Vagina (tissue), 2 donors: ENCODE measurements at regions not wholly inside any gene's neighbourhood (a gene's known extent, or its start where the extent isn't known, plus 50 kb on each side); places are given as distances from the start of the nearest gene placed in this dataset.

ENCODE experiments used
- DNase-seq, 2 donors: peaks; one replicate each; pipeline ENCODE4 v3.0.0-alpha.2; 2017; ENCODE audit errors: extremely low spot score in 2 of 2
- H3K27ac ChIP-seq: fragments of 200-600 bp; sonication (generic); one replicate; pipeline ENCODE4 v1.5.1; 2019
- H3K27me3 ChIP-seq: fragments of 200-600 bp; sonication (generic); one replicate; pipeline ENCODE4 v1.5.1; 2019
- H3K36me3 ChIP-seq, 2 donors: fragments of 200-600 bp; sonication (generic); one replicate each; pipeline ENCODE4 v1.5.1; 2017 to 2019
- H3K4me1 ChIP-seq: fragments of 200-600 bp; sonication (generic); one replicate; pipeline ENCODE4 v1.5.1; 2019
- H3K4me3 ChIP-seq, 2 donors: fragments of 200-600 bp; sonication (generic); 1 replicate in 1 of 2; 2 replicates in 1 of 2; pipeline ENCODE4 v1.5.1; 2016 to 2019
- H3K9me3 ChIP-seq: fragments of 200-600 bp; sonication (generic); one replicate; pipeline ENCODE4 v1.5.1; 2019
- POLR2A ChIP-seq, 2 donors: fragments of 450-650 bp; IDR thresholded peaks; one replicate each; pipeline ENCODE4 v1.6.1; 2017; ENCODE audit warnings: antibody characterized with exemption in 2 of 2, mild to moderate bottlenecking in 2 of 2, moderate library complexity in 2 of 2
- POLR2AphosphoS5 ChIP-seq, 2 donors: sonication (generic); formaldehyde crosslinking; IDR thresholded peaks; one replicate each; pipeline ENCODE4 v1.9.0; 2017; ENCODE audit warnings: antibody characterized with exemption in 2 of 2, mild to moderate bottlenecking in 2 of 2, low read depth in 1 of 2; ENCODE audit not compliant: insufficient read depth in 1 of 2
- intact Hi-C: fragments of 100-400 bp; cut with DNase I; formaldehyde crosslinking; loops from one replicate; pipeline ENCODE4 v1.15.1; 2023
- TF ChIP-seq, protein P1 (sequence below), 3 experiments: fragments of 450-650 bp in 2 of 3; fragments of 200-600 bp in 1 of 3; sonication (generic) in 1 of 3; IDR thresholded peaks; one replicate each; pipeline ENCODE4 v1.5.1; 2017 to 2019; ENCODE audit warnings: antibody characterized with exemption in 3 of 3, mild to moderate bottlenecking in 2 of 3, moderate library complexity in 2 of 3

DNA sequence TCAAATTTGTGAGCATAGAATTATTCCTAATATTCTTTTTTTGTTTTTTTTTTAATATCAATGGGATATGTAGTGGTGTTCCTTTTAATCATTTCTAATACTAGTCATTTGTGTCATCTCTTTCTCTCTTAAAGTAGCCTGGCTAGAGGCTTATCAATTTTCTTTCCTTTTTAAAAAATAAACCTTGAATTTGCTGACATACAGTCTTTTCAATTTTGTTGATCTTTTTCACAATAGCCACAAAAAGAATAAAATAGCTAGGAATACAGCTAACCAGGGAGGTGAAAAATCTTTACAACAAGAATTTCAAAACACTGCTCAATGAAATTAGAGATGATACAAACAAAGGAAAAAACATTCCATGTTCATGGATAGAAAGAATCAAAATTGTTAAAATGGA, 192.6 kb downstream of the ARL6IP6 start:
- Histone ChIP-seq H3K36me3 (no peaks in the 10 kb centered on the region), H3K4me3 (no peak overlapping the region), H3K4me1 (no peaks in the 10 kb centered on the region), H3K27ac (no peak overlapping the region), H3K9me3 (no peaks in the 10 kb centered on the region), H3K27me3 (no peaks in the 10 kb centered on the region)
- no peak for DNase-seq
- TF ChIP-seq, protein P1, sequence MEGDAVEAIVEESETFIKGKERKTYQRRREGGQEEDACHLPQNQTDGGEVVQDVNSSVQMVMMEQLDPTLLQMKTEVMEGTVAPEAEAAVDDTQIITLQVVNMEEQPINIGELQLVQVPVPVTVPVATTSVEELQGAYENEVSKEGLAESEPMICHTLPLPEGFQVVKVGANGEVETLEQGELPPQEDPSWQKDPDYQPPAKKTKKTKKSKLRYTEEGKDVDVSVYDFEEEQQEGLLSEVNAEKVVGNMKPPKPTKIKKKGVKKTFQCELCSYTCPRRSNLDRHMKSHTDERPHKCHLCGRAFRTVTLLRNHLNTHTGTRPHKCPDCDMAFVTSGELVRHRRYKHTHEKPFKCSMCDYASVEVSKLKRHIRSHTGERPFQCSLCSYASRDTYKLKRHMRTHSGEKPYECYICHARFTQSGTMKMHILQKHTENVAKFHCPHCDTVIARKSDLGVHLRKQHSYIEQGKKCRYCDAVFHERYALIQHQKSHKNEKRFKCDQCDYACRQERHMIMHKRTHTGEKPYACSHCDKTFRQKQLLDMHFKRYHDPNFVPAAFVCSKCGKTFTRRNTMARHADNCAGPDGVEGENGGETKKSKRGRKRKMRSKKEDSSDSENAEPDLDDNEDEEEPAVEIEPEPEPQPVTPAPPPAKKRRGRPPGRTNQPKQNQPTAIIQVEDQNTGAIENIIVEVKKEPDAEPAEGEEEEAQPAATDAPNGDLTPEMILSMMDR (IDR thresholded peaks at IDR 0.05), result no peak
- no peak for TF ChIP-seq POLR2A (IDR thresholded peaks at IDR 0.05)
- TF ChIP-seq POLR2AphosphoS5 (IDR thresholded peaks at IDR 0.05; ENCODE audit: insufficient read depth in 1 of 2, low read depth in 1 of 2), result no peak
- intact Hi-C loops, result no loop called here

DNA sequence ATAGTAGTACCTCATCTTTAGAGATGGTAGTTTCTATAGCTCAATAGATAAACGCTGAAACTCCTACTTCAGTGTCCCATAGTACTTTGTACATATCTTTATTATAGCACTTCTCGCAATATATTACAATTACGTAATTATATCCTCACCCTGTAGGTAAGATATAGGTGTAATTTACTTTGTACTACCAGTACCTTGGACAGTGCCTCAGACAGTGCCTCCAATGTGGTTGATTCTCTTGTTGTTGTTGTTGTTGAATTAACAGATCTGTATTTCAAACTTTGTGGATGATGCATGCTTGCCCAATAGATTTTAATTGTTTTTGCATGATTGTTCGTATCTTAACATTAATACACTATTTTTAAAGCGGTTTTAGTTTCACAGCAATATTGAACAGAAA, 188.6 kb downstream of the ARL6IP6 start:
- DNase-seq, result no peak
- Histone ChIP-seq H3K4me1 (no peaks in the 10 kb centered on the region), H3K27me3 (no peaks in the 10 kb centered on the region), H3K27ac (no peak overlapping the region), H3K4me3 (no peak overlapping the region), H3K36me3 (no peaks in the 10 kb centered on the region), H3K9me3 (no peaks in the 10 kb centered on the region)
- TF ChIP-seq POLR2AphosphoS5 (IDR thresholded peaks at IDR 0.05; ENCODE audit: insufficient read depth in 1 of 2, low read depth in 1 of 2) (no peak), POLR2A (IDR thresholded peaks at IDR 0.05) (no peak)
- TF ChIP-seq, protein P1 (IDR thresholded peaks at IDR 0.05), result no peak
- intact Hi-C loops, result no loop called here

DNA sequence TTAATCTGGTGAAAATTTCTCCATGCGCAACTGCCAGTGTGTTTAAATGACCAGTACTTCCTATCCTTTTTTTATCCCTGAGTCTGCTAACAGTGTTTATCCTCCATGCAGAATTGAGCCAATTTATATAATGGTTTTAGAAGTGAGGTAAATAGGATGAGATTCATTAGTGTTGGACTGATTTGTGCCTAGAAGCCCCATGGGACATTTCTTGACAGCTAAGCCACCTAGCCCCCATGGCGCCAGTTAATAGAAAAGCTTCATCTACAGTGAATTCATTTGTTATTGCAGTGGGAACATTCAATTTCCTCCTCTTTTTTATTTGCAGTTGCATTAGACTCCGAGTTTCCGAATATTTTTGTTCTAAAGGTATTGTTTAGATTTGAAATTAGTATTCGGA, 175.6 kb downstream of the ARL6IP6 start:
- Histone ChIP-seq H3K27me3 (no peaks in the 10 kb centered on the region), H3K27ac (no peak overlapping the region), H3K4me3 (no peak overlapping the region), H3K36me3 (no peaks in the 10 kb centered on the region), H3K4me1 (no peaks in the 10 kb centered on the region), H3K9me3 (no peaks in the 10 kb centered on the region)
- TF ChIP-seq, protein P1 (IDR thresholded peaks at IDR 0.05), result no peak
- TF ChIP-seq POLR2AphosphoS5 (IDR thresholded peaks at IDR 0.05; ENCODE audit: insufficient read depth in 1 of 2, low read depth in 1 of 2) (no peak), POLR2A (IDR thresholded peaks at IDR 0.05) (no peak)
- intact Hi-C loops, result no loop called here
- no peak for DNase-seq

- Histone ChIP-seq H3K4me1 (no peaks in the 10 kb centered on the region), H3K27ac (no peak overlapping the region), H3K4me3 (no peak overlapping the region), H3K9me3 (no peaks in the 10 kb centered on the region), H3K36me3 (no peaks in the 10 kb centered on the region), H3K27me3 (no peaks in the 10 kb centered on the region)
- TF ChIP-seq POLR2AphosphoS5 (IDR thresholded peaks at IDR 0.05; ENCODE audit: insufficient read depth in 1 of 2, low read depth in 1 of 2), result no peak
- TF ChIP-seq POLR2A (IDR thresholded peaks at IDR 0.05), result no peak
- TF ChIP-seq, protein P1 (IDR thresholded peaks at IDR 0.05), result no peak
- no peak for DNase-seq
- intact Hi-C loops, result no loop called here
Measured at GRCh38 chr2:152890736-152891135, 172.3 kb downstream of the ARL6IP6 start.

GRCh38 chr2:152883951-152884487, 165.6 kb downstream of the ARL6IP6 start:
- Histone ChIP-seq H3K4me3 (no peak overlapping the region), H3K36me3 (no peaks in the 10 kb centered on the region), H3K9me3 (no peaks in the 10 kb centered on the region), H3K27me3 (no peaks in the 10 kb centered on the region), H3K4me1 (no peaks in the 10 kb centered on the region), H3K27ac (no peak overlapping the region)
- DNase-seq, result no peak
- intact Hi-C loops, result no loop called here
- TF ChIP-seq POLR2A (IDR thresholded peaks at IDR 0.05), result no peak
- TF ChIP-seq, protein P1 (IDR thresholded peaks at IDR 0.05), result no peak
- TF ChIP-seq POLR2AphosphoS5 (IDR thresholded peaks at IDR 0.05; ENCODE audit: insufficient read depth in 1 of 2, low read depth in 1 of 2), result no peak
